ENCODE measurements at regions not wholly inside any gene's neighbourhood (a gene's known extent, or its start where the extent isn't known, plus 50 kb on each side); places are given as distances from the start of the nearest gene placed in this dataset.

DNA sequence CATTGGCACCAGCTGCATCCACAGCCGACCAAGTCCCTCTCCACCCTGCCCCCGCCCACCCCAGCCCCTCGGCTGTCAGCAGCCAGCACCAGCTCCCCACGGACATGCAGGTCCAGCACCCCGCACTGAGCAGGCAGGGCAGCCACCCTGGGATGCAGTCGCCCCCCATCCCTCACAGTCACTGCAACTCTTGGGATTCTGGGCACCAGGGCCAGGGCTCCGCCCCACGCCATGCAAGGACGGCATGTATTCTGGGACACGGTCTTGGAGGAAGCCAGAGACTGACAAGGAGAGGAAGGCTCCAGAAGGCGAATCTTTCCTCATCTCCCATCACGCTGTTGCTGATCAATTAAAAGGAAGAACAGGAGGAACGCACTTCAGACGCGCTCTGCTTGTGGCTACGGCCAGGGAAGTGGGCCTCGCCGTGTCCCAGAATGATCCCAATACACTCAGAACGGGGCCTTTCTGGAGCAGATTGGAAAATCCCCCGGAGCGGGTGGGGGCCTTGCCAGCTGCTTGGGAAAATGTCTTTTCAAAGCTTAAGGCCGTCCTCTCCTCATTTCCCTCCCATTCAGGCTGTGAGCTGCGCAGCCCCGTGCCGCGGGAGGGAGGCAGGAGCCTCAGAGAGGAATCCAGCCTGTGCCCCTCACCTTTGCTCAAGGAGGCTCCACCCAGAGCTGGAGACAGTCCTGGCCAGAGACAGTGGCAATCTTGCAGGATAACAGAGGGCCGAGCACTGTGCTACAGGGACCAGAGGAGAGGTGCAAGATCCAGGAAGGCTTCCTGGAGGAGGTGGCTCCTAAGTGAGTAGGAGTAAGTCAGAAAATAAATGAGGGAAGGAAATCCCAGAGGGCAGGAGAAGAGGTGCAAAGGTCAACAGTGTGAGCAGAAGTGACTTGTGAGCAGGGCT lies 54.1 kb upstream of the DIO3 start:
- H3K4me3 ChIP-seq (replicated peaks; ENCODE audit: low read depth, low read length): no peak overlapping the region
- no peak for DNase-seq (ENCODE audit: extremely low read depth, insufficient read length)
- no peaks in the 10 kb centered on the region for H3K36me3 ChIP-seq (ENCODE audit: control insufficient read depth, insufficient read depth, low read length)
- H3K27me3 ChIP-seq (replicated peaks; ENCODE audit: control insufficient read depth, insufficient read depth, low read length): no peaks in the 10 kb centered on the region; the same call in 1 of the 2 replicates
- TF ChIP-seq, protein P1, sequence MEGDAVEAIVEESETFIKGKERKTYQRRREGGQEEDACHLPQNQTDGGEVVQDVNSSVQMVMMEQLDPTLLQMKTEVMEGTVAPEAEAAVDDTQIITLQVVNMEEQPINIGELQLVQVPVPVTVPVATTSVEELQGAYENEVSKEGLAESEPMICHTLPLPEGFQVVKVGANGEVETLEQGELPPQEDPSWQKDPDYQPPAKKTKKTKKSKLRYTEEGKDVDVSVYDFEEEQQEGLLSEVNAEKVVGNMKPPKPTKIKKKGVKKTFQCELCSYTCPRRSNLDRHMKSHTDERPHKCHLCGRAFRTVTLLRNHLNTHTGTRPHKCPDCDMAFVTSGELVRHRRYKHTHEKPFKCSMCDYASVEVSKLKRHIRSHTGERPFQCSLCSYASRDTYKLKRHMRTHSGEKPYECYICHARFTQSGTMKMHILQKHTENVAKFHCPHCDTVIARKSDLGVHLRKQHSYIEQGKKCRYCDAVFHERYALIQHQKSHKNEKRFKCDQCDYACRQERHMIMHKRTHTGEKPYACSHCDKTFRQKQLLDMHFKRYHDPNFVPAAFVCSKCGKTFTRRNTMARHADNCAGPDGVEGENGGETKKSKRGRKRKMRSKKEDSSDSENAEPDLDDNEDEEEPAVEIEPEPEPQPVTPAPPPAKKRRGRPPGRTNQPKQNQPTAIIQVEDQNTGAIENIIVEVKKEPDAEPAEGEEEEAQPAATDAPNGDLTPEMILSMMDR (IDR thresholded peaks at IDR 0.05; ENCODE audit: insufficient read depth, low read length, poor library complexity, severe bottlenecking): no peak

DNA sequence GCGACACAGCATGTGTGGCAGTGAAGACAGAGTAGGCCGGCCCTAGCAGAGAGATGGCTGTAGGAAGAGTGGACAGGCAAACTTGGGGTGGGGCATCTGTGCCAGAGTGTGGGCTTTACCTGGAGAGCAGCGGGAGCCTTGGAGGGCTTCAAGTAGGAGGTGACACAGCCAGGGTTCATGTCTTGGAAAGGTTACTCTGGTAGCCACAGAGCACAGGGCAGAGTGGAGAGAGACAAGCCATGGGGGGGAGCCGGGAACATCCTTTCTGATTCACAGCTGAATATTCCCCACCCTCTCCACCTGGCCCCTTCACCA lies 53.5 kb upstream of the DIO3 start:
- Histone ChIP-seq H3K36me3 (ENCODE audit: control insufficient read depth, insufficient read depth, low read length) (no peaks in the 10 kb centered on the region), H3K4me3 (replicated peaks; ENCODE audit: low read depth, low read length) (no peak overlapping the region), H3K27me3 (replicated peaks; ENCODE audit: control insufficient read depth, insufficient read depth, low read length) (no peaks in the 10 kb centered on the region)
- TF ChIP-seq, protein P1 (IDR thresholded peaks at IDR 0.05; ENCODE audit: insufficient read depth, low read length, poor library complexity, severe bottlenecking): no peak
- DNase-seq (ENCODE audit: extremely low read depth, insufficient read length): no peak

DNA sequence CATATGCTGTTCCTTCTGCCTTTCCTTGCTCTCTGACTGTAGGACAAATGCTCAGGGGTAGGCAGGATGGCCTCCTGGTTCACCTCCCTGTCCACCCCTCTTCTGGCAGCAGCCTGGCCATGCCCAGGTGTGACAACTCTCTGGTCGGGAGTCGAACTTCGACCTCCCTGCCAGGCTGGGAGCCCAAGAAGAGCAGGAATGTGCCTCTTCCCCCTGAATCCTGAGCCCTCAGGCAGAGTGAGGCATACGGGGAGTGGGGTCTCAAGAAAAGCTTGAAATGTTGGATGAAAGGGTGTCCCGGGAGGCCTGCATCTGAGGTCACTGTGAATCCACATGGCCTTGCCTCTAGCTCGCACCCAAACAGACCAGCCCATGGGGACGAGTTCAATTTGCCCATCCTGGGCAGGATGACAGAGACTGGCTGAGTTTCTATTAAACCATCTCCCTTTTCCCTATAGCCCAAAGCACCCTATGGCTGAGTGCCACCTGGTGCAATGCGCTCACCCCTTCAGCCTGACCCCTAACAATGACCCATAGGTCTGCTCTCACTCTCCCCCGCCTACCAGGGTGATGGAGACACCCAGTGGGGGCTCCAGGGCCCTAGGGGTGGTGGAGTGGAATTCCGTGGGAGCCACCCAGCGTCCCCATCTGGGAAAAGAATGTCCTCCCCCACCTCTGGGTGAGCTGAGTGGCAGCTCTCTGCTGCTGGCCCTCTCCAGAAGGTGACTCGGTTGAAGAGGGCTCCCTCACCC lies 52.9 kb upstream of the DIO3 start:
- Histone ChIP-seq H3K36me3 (ENCODE audit: control insufficient read depth, insufficient read depth, low read length) (no peaks in the 10 kb centered on the region), H3K4me3 (replicated peaks; ENCODE audit: low read depth, low read length) (no peak overlapping the region), H3K27me3 (replicated peaks; ENCODE audit: control insufficient read depth, insufficient read depth, low read length) (no peaks in the 10 kb centered on the region)
- TF ChIP-seq, protein P1 (IDR thresholded peaks at IDR 0.05; ENCODE audit: insufficient read depth, low read length, poor library complexity, severe bottlenecking): no peak
- DNase-seq (ENCODE audit: extremely low read depth, insufficient read length): no peak

DNA sequence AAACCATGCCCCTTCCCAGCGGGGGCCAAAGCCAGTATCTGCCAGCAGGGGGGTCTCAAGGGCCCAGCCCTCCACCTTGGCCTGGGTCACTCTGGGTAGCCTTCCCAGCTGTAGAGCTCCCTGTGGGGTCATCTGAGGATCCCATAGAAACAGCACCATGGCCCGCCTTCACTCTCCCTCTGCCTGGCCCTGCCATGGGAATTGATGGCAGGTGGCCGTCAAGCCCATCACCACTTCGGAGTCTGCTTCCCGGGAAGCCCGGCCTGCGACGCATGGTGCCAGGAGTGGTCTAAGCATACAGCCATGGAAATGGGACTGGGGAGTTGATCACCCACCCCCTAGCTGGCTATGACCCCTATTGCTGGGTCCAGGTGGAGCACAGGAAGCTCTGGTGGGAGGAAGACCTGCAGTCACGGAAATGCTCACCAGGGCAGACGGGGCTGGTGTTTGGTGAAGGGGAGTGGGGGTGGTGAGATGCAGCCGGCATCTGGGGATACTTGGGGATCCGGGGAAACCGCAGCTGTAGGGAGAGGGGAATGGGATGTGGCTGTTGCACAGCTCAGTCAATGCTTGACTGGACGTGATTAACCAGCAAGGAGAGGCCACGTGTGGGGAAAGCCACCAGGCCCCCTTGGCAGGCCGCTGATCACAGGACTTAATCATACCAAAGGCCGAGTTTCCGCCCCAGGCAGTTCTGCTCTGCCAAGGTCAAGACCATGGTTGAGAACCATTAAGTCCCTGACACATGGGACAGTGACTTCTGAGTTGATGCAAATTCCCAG lies 52.2 kb upstream of the DIO3 start:
- TF ChIP-seq, protein P1 (IDR thresholded peaks at IDR 0.05; ENCODE audit: insufficient read depth, low read length, poor library complexity, severe bottlenecking): no peak
- Histone ChIP-seq H3K27me3 (replicated peaks; ENCODE audit: control insufficient read depth, insufficient read depth, low read length) (no peaks in the 10 kb centered on the region), H3K36me3 (ENCODE audit: control insufficient read depth, insufficient read depth, low read length) (no peaks in the 10 kb centered on the region), H3K4me3 (replicated peaks; ENCODE audit: low read depth, low read length) (no peak overlapping the region)
- DNase-seq (ENCODE audit: extremely low read depth, insufficient read length): no peak

DNA sequence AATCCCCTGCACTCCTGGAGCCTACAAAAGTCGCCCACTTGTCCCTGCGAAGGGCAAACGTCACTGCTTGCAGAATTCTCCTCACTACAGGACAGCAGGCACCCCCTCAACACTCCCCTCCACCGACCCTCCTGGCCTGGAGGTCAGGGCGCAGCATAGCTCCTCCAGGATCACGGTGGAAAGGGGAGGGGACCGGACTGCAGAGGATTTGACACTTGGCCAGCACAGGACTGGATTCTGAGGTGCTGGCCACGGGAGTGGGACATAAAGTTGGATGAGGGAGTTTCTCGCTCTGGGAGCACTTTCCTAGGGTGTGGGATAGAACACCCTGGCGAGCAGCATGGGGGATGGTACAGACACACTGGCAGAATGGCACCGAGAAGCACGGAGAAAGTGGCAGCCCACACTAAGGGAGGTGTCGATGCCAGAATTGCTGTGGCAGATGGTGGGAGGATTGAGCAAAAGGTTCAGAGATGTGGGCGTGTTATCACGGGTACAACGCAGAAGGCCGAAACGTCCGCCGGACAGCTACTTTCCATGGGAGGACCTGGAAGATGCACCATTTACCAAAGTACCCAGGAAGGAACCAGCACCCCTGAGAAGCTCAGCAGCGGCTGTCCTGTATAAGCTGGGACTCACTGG lies 51.4 kb upstream of the DIO3 start:
- Histone ChIP-seq H3K36me3 (ENCODE audit: control insufficient read depth, insufficient read depth, low read length) (no peaks in the 10 kb centered on the region), H3K4me3 (replicated peaks; ENCODE audit: low read depth, low read length) (no peak overlapping the region), H3K27me3 (replicated peaks; ENCODE audit: control insufficient read depth, insufficient read depth, low read length) (no peaks in the 10 kb centered on the region)
- DNase-seq (ENCODE audit: extremely low read depth, insufficient read length): no peak
- TF ChIP-seq, protein P1 (IDR thresholded peaks at IDR 0.05; ENCODE audit: insufficient read depth, low read length, poor library complexity, severe bottlenecking): no peak
